K562 (cell line): ENCODE measurements at regions not wholly inside any gene's neighbourhood (a gene's known extent, or its start where the extent isn't known, plus 50 kb on each side); places are given as distances from the start of the nearest gene placed in this dataset.

Experiments used
- ATAC-seq: fragments of 200-7000 bp; cut with Tn5 transposase; 3 replicates; pipeline ENCODE4 v1.9.1; 2020; ENCODE audit warnings: moderate library complexity
- BruUV-seq: library from RNA; stranded (reverse); fragments of 400-500 nt; replicated peaks from 2 replicates; lab custom pipeline; 2021; lab: Mats Ljungman, UMichigan
- CTCF ChIA-PET: fragments of 300-600 bp; formaldehyde crosslinking; extraction: SDS; loops from one replicate; lab custom pipeline; 2021; ENCODE audit warnings: low intra/inter-chr PET ratio; lab: Yijun Ruan, JAX
- POLR2A ChIA-PET: fragments of 300-600, 350-650 bp; sonication (Branson Sonifier 250); formaldehyde crosslinking; extraction: SDS; loops from one replicate; lab custom pipeline; 2021; ENCODE audit warnings: antibody characterized with exemption, inconsistent platforms; lab: Yijun Ruan, JAX
- DNase-seq, 4 experiments: peaks; one replicate each; pipeline versions ENCODE4 v3.0.0 to v3.0.0-alpha.2; 2011 to 2018; ENCODE audit warnings: low spot score in 3 of 4, mixed read lengths in 3 of 4; ENCODE audit errors: extremely low read depth in 1 of 4
- FAIRE-seq: peaks from 2 replicates; lab custom pipeline; 2011; peaks lifted over from hg19 to GRCh38; lab: Jason Lieb, UNC
- H2AFZ ChIP-seq: 2 replicates; pipeline ENCODE4 v1.6.0; 2011; ENCODE audit warnings: low read depth, low read length, control low read depth, inconsistent platforms
- H3K27ac ChIP-seq: fragments of 200-600 bp; 3 replicates; pipeline ENCODE4 v1.8.0; 2011; ENCODE audit warnings: low read depth, mild to moderate bottlenecking, control low read depth, inconsistent platforms, low read length, moderate library complexity, mixed read lengths; ENCODE audit errors: extremely low read depth
- H3K27me3 ChIP-seq, 2 experiments: fragments of 300-600 bp in 1 of 2; 2 replicates in 1 of 2; 3 replicates in 1 of 2; pipeline versions ENCODE4 v1.6.0 to v1.8.0; 2011; ENCODE audit warnings: inconsistent platforms in 2 of 2, low read length in 2 of 2, mild to moderate bottlenecking in 1 of 2, mixed read lengths in 1 of 2, moderate library complexity in 1 of 2; ENCODE audit not compliant: control insufficient read depth in 2 of 2, insufficient read depth in 2 of 2
- H3K36me3 ChIP-seq: fragments of 300-600 bp; 3 replicates; pipeline ENCODE4 v1.8.0; 2011; ENCODE audit warnings: mild to moderate bottlenecking, low read length, inconsistent platforms; ENCODE audit not compliant: control insufficient read depth, insufficient read depth
- H3K4me1 ChIP-seq, 2 experiments: fragments of 200-600 bp in 1 of 2; replicated peaks in 1 of 2; 2 replicates in 1 of 2; 3 replicates in 1 of 2; pipeline versions ENCODE4 v1.5.1 to v1.8.0; 2011; ENCODE audit warnings: inconsistent platforms in 2 of 2, low read length in 2 of 2, mild to moderate bottlenecking in 1 of 2, mixed read lengths in 1 of 2, moderate library complexity in 1 of 2; ENCODE audit not compliant: control insufficient read depth in 2 of 2, insufficient read depth in 2 of 2
- H3K4me2 ChIP-seq: 2 replicates; pipeline ENCODE4 v1.6.1; 2011; ENCODE audit warnings: low read length, control low read depth, inconsistent platforms, mixed read lengths; ENCODE audit not compliant: insufficient read depth
- H3K4me3 ChIP-seq: fragments of 200-600 bp; sonication (generic), shearing (Covaris generic); 2 replicates; pipeline ENCODE4 v1.5.1; 2016; ENCODE audit warnings: control low read depth, inconsistent platforms
- H3K79me2 ChIP-seq: fragments of 200-600 bp; 3 replicates; pipeline ENCODE4 v1.8.0; 2011; ENCODE audit warnings: low read length, inconsistent platforms; ENCODE audit not compliant: control insufficient read depth, insufficient read depth
- H3K9ac ChIP-seq, 2 experiments: 2 replicates each; pipeline versions ENCODE4 v1.6.0 to v1.6.1; 2011; ENCODE audit warnings: low read depth in 2 of 2, low read length in 2 of 2, control low read depth in 1 of 2, inconsistent platforms in 1 of 2, mild to moderate bottlenecking in 1 of 2, mixed read lengths in 1 of 2; ENCODE audit not compliant: insufficient read depth in 1 of 2
- H3K9me1 ChIP-seq: one replicate; pipeline ENCODE4 v1.6.0; 2011; ENCODE audit warnings: inconsistent platforms, mild to moderate bottlenecking, low read length, moderate library complexity; ENCODE audit not compliant: control insufficient read depth, insufficient read depth
- H3K9me3 ChIP-seq: replicated peaks from 2 replicates; pipeline ENCODE4 v1.5.1; 2011; ENCODE audit warnings: low read depth, low read length, inconsistent platforms; ENCODE audit not compliant: control insufficient read depth, insufficient read depth
- H4K20me1 ChIP-seq: replicated peaks from 2 replicates; pipeline ENCODE4 v1.6.1; 2011; ENCODE audit warnings: low read length, inconsistent platforms, mixed read lengths; ENCODE audit not compliant: control insufficient read depth, insufficient read depth
- BRD4 ChIP-seq: fragments of 200-600 bp; sonication (generic); IDR thresholded peaks from 2 replicates; pipeline ENCODE4 v1.6.1; 2017; ENCODE audit warnings: inconsistent platforms
- CBX8 ChIP-seq: fragments of 200-600 bp; sonication (generic); IDR thresholded peaks from 2 replicates; pipeline ENCODE4 v1.6.1; 2012; ENCODE audit warnings: borderline replicate concordance, mixed run types, low read depth, mild to moderate bottlenecking, moderate library complexity, mixed read lengths, low read length, control low read depth, inconsistent platforms; ENCODE audit not compliant: poor library complexity, severe bottlenecking; ENCODE audit errors: extremely low read depth
- COPS2 ChIP-seq: fragments of 450-650 bp; conservative IDR thresholded peaks from 2 replicates; pipeline ENCODE4 v1.6.1; 2016; ENCODE audit warnings: mild to moderate bottlenecking, moderate library complexity
- DDX20 ChIP-seq: fragments of 450-650 bp; IDR thresholded peaks from 2 replicates; pipeline ENCODE4 v1.6.1; 2016; ENCODE audit warnings: missing genetic modification characterization, low read depth, mild to moderate bottlenecking, missing compliant biosample characterization, moderate library complexity
- GATAD2B ChIP-seq: fragments of 450-650 bp; IDR thresholded peaks from 2 replicates; pipeline ENCODE4 v1.6.1; 2017; ENCODE audit warnings: mild to moderate bottlenecking, borderline replicate concordance
- GTF2E2 ChIP-seq: fragments of 200-800 bp; sonication (Bioruptor generic); IDR thresholded peaks from 2 replicates; pipeline ENCODE4 v1.6.1; 2016; ENCODE audit warnings: missing genetic modification characterization, missing compliant biosample characterization
- HNRNPK ChIP-seq: fragments of 200-400 bp; formaldehyde crosslinking; IDR thresholded peaks from one replicate; pipeline ENCODE4 v1.6.1; 2018; ENCODE audit warnings: mild to moderate bottlenecking, low read depth, low read length; ENCODE audit not compliant: poor library complexity, severe bottlenecking
- MCM2 ChIP-seq: fragments of 450-650 bp; IDR thresholded peaks from 2 replicates; pipeline ENCODE4 v1.6.1; 2017; ENCODE audit warnings: low read depth, mild to moderate bottlenecking
- MEF2D ChIP-seq: conservative IDR thresholded peaks from 2 replicates; pipeline ENCODE4 v1.6.1; 2016; ENCODE audit warnings: low read depth, missing genetic modification characterization, missing compliant biosample characterization
- NONO ChIP-seq, 2 experiments: fragments of 200-400 bp in 1 of 2; fragments of 450-650 bp in 1 of 2; formaldehyde crosslinking in 1 of 2; IDR thresholded peaks; 2 replicates each; pipeline ENCODE4 v1.6.1; 2017; ENCODE audit warnings: low read depth in 2 of 2, mild to moderate bottlenecking in 2 of 2, moderate library complexity in 2 of 2, low read length in 1 of 2
- RFX5 ChIP-seq: IDR thresholded peaks from 2 replicates; pipeline ENCODE4 v1.6.1; 2011; ENCODE audit warnings: low read depth, mild to moderate bottlenecking, improper control_type of control experiment, low read length
- SMARCA5 ChIP-seq: fragments of 450-650 bp; IDR thresholded peaks from 2 replicates; pipeline ENCODE4 v1.6.1; 2016
- TAF15 ChIP-seq: fragments of 200-400 bp; formaldehyde crosslinking; IDR thresholded peaks from 2 replicates; pipeline ENCODE4 v1.6.1; 2017; ENCODE audit warnings: mild to moderate bottlenecking, low read depth, low read length, moderate library complexity
- WHSC1 ChIP-seq: IDR thresholded peaks from one replicate; pipeline ENCODE4 v1.6.1; 2012; ENCODE audit warnings: low read length, control low read depth, inconsistent platforms
- XRCC4 ChIP-seq: IDR thresholded peaks from one replicate; pipeline ENCODE4 v1.6.1; 2011; ENCODE audit not compliant: insufficient read depth, insufficient read length; ENCODE audit errors: extremely low read depth
- WGBS: fragments of 100-300 bp; shearing (Covaris generic); methylation state at CpG from one replicate; pipeline ENCODE4 v1.1.6; 2016; ENCODE audit warnings: low coverage, mixed read lengths; ENCODE audit not compliant: insufficient coverage; ENCODE audit errors: missing lambda C conversion rate; 5-methylcytosine and 5-hydroxymethylcytosine counted together
- in situ Hi-C: fragments of 300-500 bp; cut with MboI; formaldehyde crosslinking; loops from 4 replicates; pipeline ENCODE4 v1.15.0; 2018; ENCODE audit warnings: inconsistent platforms, mixed read lengths
- intact Hi-C: fragments of 100-400 bp; cut with micrococcal nuclease; formaldehyde crosslinking; loops from 2 replicates; pipeline ENCODE4 v1.14.2; 2022
- TF ChIP-seq, protein P1 (sequence below): sonication (generic); formaldehyde crosslinking; IDR thresholded peaks from 2 replicates; pipeline ENCODE4 v1.8.1; 2023; ENCODE audit warnings: mild to moderate bottlenecking, missing genetic modification reagents
- TF ChIP-seq, protein P2 (sequence below), 2 experiments: IDR thresholded peaks; 2 replicates each; pipeline ENCODE4 v1.6.1; 2011; ENCODE audit warnings: borderline replicate concordance in 1 of 2, control low read depth in 1 of 2, low read depth in 1 of 2, low read length in 1 of 2, mild to moderate bottlenecking in 1 of 2, mixed read lengths in 1 of 2, moderate library complexity in 1 of 2; ENCODE audit not compliant: insufficient read depth in 1 of 2, insufficient read length in 1 of 2, poor library complexity in 1 of 2, severe bottlenecking in 1 of 2; ENCODE audit errors: extremely low read depth in 1 of 2

DNA sequence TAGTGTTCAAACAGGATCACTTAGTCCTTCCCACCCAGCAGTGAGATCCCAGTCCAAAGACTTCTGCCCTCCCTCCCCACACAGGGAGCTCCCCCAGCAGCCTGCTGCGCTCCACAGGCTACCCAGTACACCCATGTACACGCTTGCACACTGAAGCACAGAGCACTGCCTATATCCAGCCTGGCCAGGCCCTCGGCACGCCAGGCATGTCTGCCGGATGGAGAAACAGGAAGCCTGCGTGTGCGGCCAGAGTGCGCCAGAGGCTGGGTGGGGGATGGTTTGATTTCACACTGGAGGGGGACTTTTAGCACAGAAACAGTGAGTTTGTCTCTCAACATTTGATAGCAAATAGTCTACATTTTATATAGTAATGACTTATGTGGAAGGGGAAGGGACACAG is 833.5 kb upstream of the IGFBP7 start:
- H3K9ac ChIP-seq = no peak overlapping the region
- no peaks in the 10 kb centered on the region for H3K79me2 ChIP-seq
- H3K27me3 ChIP-seq = no peaks in the 10 kb centered on the region
- H3K4me3 ChIP-seq = no peak overlapping the region
- in situ Hi-C loops (no loop called here), intact Hi-C loops (loop anchor here (10.0 kb wide), 1 partner anchor 1691 kb away; no protein-coding TSS in a partner anchor)
- no peak overlapping the region for H3K4me2 ChIP-seq
- ChIA-PET POLR2A (no interaction called here), CTCF (no interaction called here)
- no TSS peak for BruUV-seq
- DNase-seq = no peak
- ATAC-seq = no peak
- H3K36me3 ChIP-seq = no peaks in the 10 kb centered on the region
- FAIRE-seq = no peak
- no peak overlapping the region for H2AFZ ChIP-seq
- H3K9me1 ChIP-seq = no peaks in the 10 kb centered on the region
- H3K9me3 ChIP-seq = no peaks in the 10 kb centered on the region
- H3K4me1 ChIP-seq = no peaks in the 10 kb centered on the region
- H3K27ac ChIP-seq = no peak overlapping the region
- H4K20me1 ChIP-seq = no peaks in the 10 kb centered on the region
- WGBS = 9% methylated on average over 7 of the region's 8 CpGs
- TF ChIP-seq RFX5 (no peak), BRD4 (no peak), CBX8 (no peak), XRCC4 (no peak), TAF15 (no peak), GTF2E2 (tag) (no peak), SMARCA5 (no peak), COPS2 (no peak), MEF2D (tag) (no peak), DDX20 (tag) (no peak), MCM2 (no peak), NONO (IDR thresholded peaks at IDR 0.05; ENCODE audit: low read depth in 2 of 2, low read length in 1 of 2) (no peak), GATAD2B (no peak), WHSC1 (no peak), HNRNPK (no peak)
- TF ChIP-seq, protein P1, sequence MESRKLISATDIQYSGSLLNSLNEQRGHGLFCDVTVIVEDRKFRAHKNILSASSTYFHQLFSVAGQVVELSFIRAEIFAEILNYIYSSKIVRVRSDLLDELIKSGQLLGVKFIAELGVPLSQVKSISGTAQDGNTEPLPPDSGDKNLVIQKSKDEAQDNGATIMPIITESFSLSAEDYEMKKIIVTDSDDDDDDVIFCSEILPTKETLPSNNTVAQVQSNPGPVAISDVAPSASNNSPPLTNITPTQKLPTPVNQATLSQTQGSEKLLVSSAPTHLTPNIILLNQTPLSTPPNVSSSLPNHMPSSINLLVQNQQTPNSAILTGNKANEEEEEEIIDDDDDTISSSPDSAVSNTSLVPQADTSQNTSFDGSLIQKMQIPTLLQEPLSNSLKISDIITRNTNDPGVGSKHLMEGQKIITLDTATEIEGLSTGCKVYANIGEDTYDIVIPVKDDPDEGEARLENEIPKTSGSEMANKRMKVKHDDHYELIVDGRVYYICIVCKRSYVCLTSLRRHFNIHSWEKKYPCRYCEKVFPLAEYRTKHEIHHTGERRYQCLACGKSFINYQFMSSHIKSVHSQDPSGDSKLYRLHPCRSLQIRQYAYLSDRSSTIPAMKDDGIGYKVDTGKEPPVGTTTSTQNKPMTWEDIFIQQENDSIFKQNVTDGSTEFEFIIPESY (CRISPR knock-in tag) = no peak
- TF ChIP-seq, protein P2, sequence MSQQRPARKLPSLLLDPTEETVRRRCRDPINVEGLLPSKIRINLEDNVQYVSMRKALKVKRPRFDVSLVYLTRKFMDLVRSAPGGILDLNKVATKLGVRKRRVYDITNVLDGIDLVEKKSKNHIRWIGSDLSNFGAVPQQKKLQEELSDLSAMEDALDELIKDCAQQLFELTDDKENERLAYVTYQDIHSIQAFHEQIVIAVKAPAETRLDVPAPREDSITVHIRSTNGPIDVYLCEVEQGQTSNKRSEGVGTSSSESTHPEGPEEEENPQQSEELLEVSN (IDR thresholded peaks at IDR 0.05; ENCODE audit: borderline replicate concordance in 1 of 2, extremely low read depth in 1 of 2, insufficient read depth in 1 of 2, insufficient read length in 1 of 2, low read depth in 1 of 2, low read length in 1 of 2, poor library complexity in 1 of 2, severe bottlenecking in 1 of 2) = no peak
